Adrenal gland (tissue), 9 donors: ENCODE measurements at regions not wholly inside any gene's neighbourhood (a gene's known extent, or its start where the extent isn't known, plus 50 kb on each side); places are given as distances from the start of the nearest gene placed in this dataset.

Experiments used
- DNase-seq, 7 donors: peaks; one replicate each; pipeline ENCODE4 v3.0.0-alpha.2; 2019 to 2020
- H3K27ac ChIP-seq, 5 donors: fragments of 200-600 bp; sonication (generic) in 4 of 5; 1 replicate in 3 of 5; 2 replicates in 2 of 5; pipeline versions ENCODE4 v1.5.1 to v1.8.0; 2016 to 2020; ENCODE audit warnings: mild to moderate bottlenecking in 1 of 5
- H3K27me3 ChIP-seq: fragments of 200-600 bp; 2 replicates; pipeline ENCODE4 v1.8.0; 2021
- H3K36me3 ChIP-seq, 2 donors: fragments of 200-600 bp; replicated peaks in 1 of 2; 1 replicate in 1 of 2; 2 replicates in 1 of 2; pipeline versions ENCODE4 v1.5.1 to v1.8.0; 2018 to 2022
- H3K4me1 ChIP-seq, 2 donors: fragments of 200-600 bp; replicated peaks in 1 of 2; 1 replicate in 1 of 2; 2 replicates in 1 of 2; pipeline versions ENCODE4 v1.5.1 to v1.8.0; 2018 to 2021
- H3K4me3 ChIP-seq, 4 donors: fragments of 200-600 bp; sonication (generic) in 3 of 4; one replicate each; pipeline ENCODE4 v1.5.1; 2016 to 2018
- H3K9me3 ChIP-seq, 3 donors: fragments of 200-600 bp; sonication (generic) in 1 of 3; replicated peaks in 1 of 3; 1 replicate in 2 of 3; 2 replicates in 1 of 3; pipeline versions ENCODE4 v1.5.1 to v1.8.0; 2016 to 2021
- POLR2A ChIP-seq, 2 donors: fragments of 450-650 bp; IDR thresholded peaks; one replicate each; pipeline ENCODE4 v1.6.1; 2017; ENCODE audit warnings: antibody characterized with exemption in 2 of 2, mild to moderate bottlenecking in 2 of 2, moderate library complexity in 1 of 2
- whole genome bisulfite sequencing, 4 donors: extraction: QIAGEN DNeasy Blood & Tissue Kit in 2 of 4; methylation state at CpG; one replicate each; pipeline versions ENCODE4 v1.1.5 to v1.1.7; 2013 to 2017; 5-methylcytosine and 5-hydroxymethylcytosine counted together
- intact Hi-C, 2 donors: fragments of 100-400 bp; cut with DNase I; formaldehyde crosslinking; loops; one replicate each; pipeline versions ENCODE4 v1.14.1 to v1.15.0; 2022 to 2023
- TF ChIP-seq, protein P1 (sequence below), 6 experiments: fragments of 450-650 bp in 4 of 6; fragments of 200-600 bp in 2 of 6; sonication (generic) in 1 of 6; IDR thresholded peaks; 1 replicate in 5 of 6; 2 replicates in 1 of 6; pipeline versions ENCODE4 v1.5.1 to v1.8.0; 2016 to 2021; ENCODE audit warnings: antibody characterized with exemption in 6 of 6, mild to moderate bottlenecking in 2 of 6, moderate library complexity in 1 of 6
- donor health status: healthy with polysubstance abuse.
- donor health status: Bipolar disorder and iron deficiency.
- donor health status: DM: yes; HTN: yes; CAD: no.
- donor health status: DM: no; HTN: no; CAD: no.
- donor health status: DM: no; HTN: no; CAD: no.

DNA sequence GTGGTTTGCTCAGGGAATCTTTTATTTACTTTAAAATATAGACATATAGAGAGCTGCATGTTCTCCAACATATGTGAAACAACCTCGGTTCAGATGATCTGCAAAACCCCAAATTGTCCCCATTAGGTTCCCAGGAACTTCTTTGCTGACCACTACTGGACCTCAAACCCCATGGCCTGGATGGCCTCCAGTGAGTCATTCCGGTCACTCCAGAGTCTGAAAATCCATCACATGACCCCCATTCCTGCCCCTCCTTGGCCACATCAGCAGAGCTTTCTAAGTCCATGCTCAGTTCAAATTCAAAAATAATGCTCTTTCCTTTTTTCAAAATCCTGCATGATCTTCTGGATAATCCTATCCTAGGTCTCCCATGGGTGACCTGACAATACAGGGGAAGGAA is 271.0 kb downstream of the TNS1 start:
- WGBS, 4 donors = 63 to 93% (median 87%) methylated on average over 1 to 2 of the region's 2 CpGs
- Histone ChIP-seq H3K9me3 (no peaks in the 10 kb centered on the region), H3K4me3 (no peak overlapping the region), H3K4me1 (peaks cover 14 to 52% of the 10 kb centered on the region in 2 donors), H3K36me3 (peaks cover 0 to 5% of the 10 kb centered on the region in 2 donors), H3K27ac (peak overlapping the region in 1 of 5 donors; percentile 77), H3K27me3 (no peaks in the 10 kb centered on the region)
- intact Hi-C loops = no loop called here
- DNase-seq = no peak
- no peak for TF ChIP-seq POLR2A (IDR thresholded peaks at IDR 0.05)
- TF ChIP-seq, protein P1, sequence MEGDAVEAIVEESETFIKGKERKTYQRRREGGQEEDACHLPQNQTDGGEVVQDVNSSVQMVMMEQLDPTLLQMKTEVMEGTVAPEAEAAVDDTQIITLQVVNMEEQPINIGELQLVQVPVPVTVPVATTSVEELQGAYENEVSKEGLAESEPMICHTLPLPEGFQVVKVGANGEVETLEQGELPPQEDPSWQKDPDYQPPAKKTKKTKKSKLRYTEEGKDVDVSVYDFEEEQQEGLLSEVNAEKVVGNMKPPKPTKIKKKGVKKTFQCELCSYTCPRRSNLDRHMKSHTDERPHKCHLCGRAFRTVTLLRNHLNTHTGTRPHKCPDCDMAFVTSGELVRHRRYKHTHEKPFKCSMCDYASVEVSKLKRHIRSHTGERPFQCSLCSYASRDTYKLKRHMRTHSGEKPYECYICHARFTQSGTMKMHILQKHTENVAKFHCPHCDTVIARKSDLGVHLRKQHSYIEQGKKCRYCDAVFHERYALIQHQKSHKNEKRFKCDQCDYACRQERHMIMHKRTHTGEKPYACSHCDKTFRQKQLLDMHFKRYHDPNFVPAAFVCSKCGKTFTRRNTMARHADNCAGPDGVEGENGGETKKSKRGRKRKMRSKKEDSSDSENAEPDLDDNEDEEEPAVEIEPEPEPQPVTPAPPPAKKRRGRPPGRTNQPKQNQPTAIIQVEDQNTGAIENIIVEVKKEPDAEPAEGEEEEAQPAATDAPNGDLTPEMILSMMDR (IDR thresholded peaks at IDR 0.05) = no peak

DNA sequence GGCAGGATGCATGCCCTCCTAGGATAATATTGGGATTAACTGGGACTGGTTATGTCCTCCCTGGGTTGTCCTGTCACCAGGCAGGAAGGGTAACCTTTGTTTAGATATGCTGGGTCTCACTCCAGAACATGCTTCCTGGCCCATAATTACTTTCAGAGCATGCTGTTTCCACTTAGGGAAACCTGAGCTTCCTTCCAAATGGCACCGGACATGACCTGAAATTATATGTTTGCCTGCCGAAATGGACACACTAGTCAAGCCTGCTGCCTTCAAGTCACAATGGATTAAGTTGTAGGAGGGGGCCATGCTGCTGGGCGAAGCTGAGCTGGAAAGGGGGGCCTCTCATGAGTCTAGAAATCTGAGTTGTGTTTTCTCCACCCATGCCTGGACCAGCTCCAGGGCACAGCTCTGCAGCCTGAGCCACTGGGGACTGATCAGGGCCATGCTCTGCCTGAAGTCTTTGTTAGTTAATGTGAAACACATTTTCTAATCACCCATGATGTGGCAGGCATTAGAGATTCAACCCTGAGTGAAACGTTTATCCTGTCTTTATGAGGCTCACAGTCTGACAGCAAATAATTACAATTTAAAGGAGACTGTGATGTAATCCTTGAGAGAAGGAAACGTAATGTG is 273.3 kb downstream of the TNS1 start:
- 15 to 61% (median 53%) methylated on average over 2 to 5 of the region's 5 CpGs for WGBS, 4 donors
- Histone ChIP-seq H3K9me3 (no peaks in the 10 kb centered on the region), H3K36me3 (peaks cover 0 to 5% of the 10 kb centered on the region in 2 donors), H3K27ac (peak overlapping the region in 1 of 5 donors; percentile 40), H3K4me1 (peaks cover 0 to 40% of the 10 kb centered on the region in 2 donors), H3K27me3 (no peaks in the 10 kb centered on the region), H3K4me3 (no peak overlapping the region)
- intact Hi-C loops = no loop called here
- no peak for TF ChIP-seq POLR2A (IDR thresholded peaks at IDR 0.05)
- TF ChIP-seq, protein P1 (IDR thresholded peaks at IDR 0.05) = no peak
- DNase-seq = no peak

DNA sequence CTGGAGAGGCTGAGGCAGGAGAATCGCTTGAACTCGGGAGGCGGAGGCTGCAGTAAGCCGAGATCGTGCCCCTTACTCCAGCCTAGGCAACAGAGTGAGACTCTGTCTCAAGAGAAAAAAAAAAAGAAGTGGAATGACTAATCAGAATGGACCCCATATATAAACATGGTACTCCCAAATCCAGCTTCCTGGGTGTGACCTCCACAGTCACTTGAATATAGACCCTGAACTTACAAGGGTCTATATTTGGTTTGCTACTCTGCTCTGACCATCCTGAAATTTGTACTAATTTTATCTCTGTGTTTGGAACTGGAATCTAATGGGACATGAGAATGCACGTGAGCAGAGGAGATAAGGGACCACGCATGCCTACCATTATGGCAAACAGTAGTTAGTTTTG is 275.0 kb downstream of the TNS1 start:
- intact Hi-C loops = no loop called here
- TF ChIP-seq POLR2A (IDR thresholded peaks at IDR 0.05) = no peak
- TF ChIP-seq, protein P1 (IDR thresholded peaks at IDR 0.05) = no peak
- Histone ChIP-seq H3K4me3 (no peak overlapping the region), H3K4me1 (peaks cover 0 to 30% of the 10 kb centered on the region in 2 donors), H3K9me3 (no peaks in the 10 kb centered on the region), H3K27ac (no peak overlapping the region), H3K27me3 (no peaks in the 10 kb centered on the region), H3K36me3 (no peaks in the 10 kb centered on the region)
- no peak for DNase-seq
- 94 to 99% (median 98%) methylated on average over 7 of the region's 7 CpGs for WGBS, 4 donors

DNA sequence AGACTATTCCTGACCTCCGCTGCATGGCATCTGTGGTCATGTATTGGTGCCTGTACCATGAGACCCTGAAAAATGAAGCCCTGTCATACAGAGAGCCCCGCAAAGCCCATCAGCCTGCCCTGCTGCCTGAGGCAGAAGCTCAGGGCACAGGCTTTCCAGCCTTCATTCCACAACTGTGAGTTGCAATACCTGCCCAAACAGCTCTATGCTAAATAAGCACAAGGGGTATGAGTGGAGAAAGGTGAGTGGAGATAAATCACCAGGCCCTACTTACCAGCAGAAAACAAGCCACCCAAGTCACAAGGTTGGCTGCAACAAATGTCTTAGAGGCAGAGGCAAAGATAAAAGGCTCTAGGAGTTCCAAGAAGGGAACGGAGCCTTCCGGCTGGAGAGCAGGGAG is 277.4 kb downstream of the TNS1 start:
- no peak for DNase-seq
- H3K4me1 ChIP-seq = peaks cover 0 to 17% of the 10 kb centered on the region in 2 donors
- TF ChIP-seq, protein P1 (IDR thresholded peaks at IDR 0.05) = no peak
- no peak for TF ChIP-seq POLR2A (IDR thresholded peaks at IDR 0.05)
- WGBS, 4 donors = 91 to 99% (median 98%) methylated on average over 3 to 4 of the region's 4 CpGs
- no peaks in the 10 kb centered on the region for H3K27me3 ChIP-seq
- no peaks in the 10 kb centered on the region for H3K36me3 ChIP-seq
- intact Hi-C loops = no loop called here
- no peak overlapping the region for H3K4me3 ChIP-seq
- H3K9me3 ChIP-seq = no peaks in the 10 kb centered on the region
- no peak overlapping the region for H3K27ac ChIP-seq
